ENCODE measurements at regions not wholly inside any gene's neighbourhood (a gene's known extent, or its start where the extent isn't known, plus 50 kb on each side); places are given as distances from the start of the nearest gene placed in this dataset. TPM values are rescaled to one million over a fixed set of nuclear protein-coding genes. Genes with fewer than 3 reads are reported as not detected.
A peak's percentile ranks its signal among the peaks of the same experiment; 100 is the strongest.

- peak; percentile 84 to 92 for DNase-seq (ENCODE audit: extremely low spot score in 2 of 2)
- no peaks in the 10 kb centered on the region for H3K9me3 ChIP-seq
Observed at GRCh38 chr10:44860811-44861736, 50.1 kb upstream of the TMEM72 start.

More at GRCh38 chr10:44860811-44861736, 50.1 kb upstream of the TMEM72 start:
- Histone ChIP-seq H3K27me3 (no peaks in the 10 kb centered on the region), H3K27ac (peak overlapping the region; percentile 60), H3K36me3 (no peaks in the 10 kb centered on the region), H3K4me1 (peaks cover 27% of the 10 kb centered on the region), H3K4me3 (no peak overlapping the region)
- intact Hi-C loops (cut with DNase I) = loop anchor here (5.0 to 10.0 kb wide), 2 partner anchors 476 to 1184 kb away; partner anchors contain the start of gene CXCL12
- TF ChIP-seq POLR2A (IDR thresholded peaks at IDR 0.05) = no peak
- TF ChIP-seq CTCF (IDR thresholded peaks at IDR 0.05) = no peak
- TF ChIP-seq POLR2AphosphoS5 (IDR thresholded peaks at IDR 0.05; ENCODE audit: insufficient read depth in 1 of 2, low read depth in 1 of 2) = peak in 1 of 2 donors; percentile 66

Small RNA genes lying in the stretch of these regions (small RNA-seq; reads per million reads assigned to genes)
- gene AL356157.2 = not detected

All from vagina (tissue), 2 donors.